NCI-H146 treated with DMSO at 0.1 percent for 48 hours (cell line): ENCODE measurements at regions not wholly inside any gene's neighbourhood (a gene's known extent, or its start where the extent isn't known, plus 50 kb on each side); places are given as distances from the start of the nearest gene placed in this dataset.

Experiments
- DNase-seq: peaks from one replicate; lab custom pipeline; 2025; ENCODE audit not compliant: unreplicated experiment; lab: John Stamatoyannopoulos, UW

DNA sequence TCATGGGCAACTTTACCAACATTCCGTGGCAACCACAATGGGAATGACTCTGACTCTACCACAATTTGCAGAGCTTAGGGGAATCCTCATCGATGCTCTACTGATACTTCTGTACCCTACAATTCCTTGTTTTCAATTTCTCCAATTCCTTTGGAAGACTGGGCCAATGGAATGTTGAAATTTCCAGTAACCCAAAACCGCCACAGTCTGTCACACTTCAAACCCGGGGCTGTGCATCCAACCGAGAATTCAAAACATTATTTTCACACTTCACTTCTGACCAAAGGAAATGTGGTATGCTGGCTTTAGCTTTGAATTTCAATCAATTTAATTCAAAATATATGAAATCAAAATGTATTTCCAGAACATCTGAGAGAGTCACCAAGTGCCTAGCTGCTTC lies 951.4 kb downstream of the VRK1 start:
- DNase-seq, result no peak

DNA sequence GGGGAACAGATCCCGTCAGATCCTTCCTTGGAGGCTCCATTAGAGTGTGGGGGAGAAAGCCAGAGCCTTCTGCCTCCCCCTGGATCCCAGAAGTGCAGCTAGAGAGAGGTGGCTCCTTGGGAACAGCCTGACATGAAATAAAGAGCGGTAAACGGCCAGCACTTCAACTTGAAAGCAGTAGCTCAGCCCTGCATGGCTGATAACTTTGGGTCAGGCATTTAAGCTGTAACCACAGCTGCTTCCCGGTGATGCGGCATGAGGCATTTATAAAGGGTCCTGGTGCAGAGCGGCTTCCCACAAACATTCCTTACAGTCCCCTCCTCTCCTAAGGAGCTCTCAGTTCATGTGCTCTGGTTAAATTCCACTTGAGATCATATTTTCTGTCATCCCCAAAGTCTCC lies 960.3 kb downstream of the VRK1 start:
- no peak for DNase-seq

DNA sequence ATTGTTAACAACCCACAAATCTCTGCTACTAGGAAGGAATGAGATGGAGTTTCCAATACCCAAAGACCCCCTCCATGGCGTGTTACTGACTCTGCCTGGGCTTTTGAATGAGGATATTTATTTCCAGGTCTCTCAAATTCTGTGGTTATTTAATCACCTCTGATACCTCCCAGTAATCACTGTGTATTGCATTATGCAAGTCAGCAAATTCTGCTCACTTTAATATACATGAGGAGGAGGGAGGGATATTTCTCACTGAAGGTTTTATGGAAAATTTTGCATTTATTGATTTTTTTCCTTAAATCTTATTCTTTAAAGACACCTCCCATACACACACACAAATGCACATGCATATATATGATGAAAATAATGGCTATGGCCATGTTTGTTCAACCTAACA lies 962.9 kb downstream of the VRK1 start:
- no peak for DNase-seq

DNA sequence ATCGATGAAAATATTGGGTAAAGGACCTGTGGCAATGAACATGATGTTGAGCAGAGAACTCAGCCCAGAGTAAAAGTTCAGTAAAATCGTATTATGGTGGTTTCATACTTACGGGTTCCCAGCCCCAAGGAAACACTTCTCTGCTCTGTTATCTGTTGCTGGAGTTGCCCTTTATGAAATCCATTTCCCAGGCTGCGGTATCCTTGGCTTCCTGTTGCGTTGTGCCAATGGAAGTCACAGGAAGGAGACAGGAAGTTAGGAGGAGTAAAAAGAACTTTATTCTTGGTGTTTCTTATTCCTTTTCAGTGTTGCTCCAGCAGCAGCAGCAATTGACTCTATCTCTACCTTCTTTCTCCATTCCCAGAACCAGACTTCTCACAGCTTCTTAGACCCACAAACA lies 965.2 kb downstream of the VRK1 start:
- no peak for DNase-seq

DNA sequence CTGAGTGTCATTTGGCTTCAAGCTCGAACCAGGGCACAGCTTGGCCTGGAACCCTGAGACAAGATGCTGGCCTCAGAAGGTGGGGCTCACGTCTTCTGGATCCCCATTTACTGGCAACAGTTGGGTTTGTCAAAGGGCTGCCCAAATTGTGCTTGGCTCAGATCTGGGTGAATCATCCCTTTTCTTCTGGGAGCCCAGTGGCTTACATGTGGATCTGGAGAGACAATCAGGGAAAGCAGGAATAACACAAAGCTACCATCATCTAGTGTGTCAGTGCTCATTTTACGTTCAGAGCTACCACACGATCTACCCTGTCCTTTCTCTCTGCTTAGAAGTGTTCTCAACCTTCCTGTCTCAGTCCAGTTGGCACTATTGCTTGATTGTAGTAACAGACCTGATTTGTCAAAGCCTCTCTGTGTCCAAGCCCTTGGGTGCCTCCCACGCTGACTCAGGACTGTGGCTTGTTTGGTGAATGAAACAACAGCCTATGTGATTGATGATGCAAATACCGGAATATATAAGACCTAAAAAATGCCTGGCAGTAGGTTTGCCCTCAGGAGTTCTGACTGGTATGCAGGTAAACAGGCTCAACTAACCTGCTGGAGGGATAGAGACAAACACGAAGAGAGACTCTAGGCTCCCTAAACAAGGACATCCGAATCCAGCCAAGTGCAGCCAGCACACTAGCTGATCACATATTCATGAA lies 974.3 kb downstream of the VRK1 start:
- no peak for DNase-seq

DNA sequence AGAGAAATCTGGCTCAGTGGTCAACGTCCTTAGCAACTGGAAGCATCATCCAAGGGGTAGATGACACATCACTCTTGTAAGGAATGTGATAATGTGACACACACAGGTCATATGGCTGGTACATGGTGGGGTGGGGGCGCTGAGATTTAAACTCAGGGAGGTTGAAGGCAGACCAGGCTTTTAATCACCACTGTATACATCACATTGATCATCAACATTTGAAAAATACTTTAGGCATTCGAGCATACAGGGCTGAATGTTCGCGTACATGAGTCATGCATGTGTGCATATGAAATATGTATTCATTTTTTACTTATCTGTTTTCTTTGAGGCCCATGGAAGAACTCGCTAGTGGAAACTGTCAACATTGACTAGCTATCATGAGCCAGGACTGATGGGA lies 976.4 kb downstream of the VRK1 start:
- DNase-seq, result no peak

DNA sequence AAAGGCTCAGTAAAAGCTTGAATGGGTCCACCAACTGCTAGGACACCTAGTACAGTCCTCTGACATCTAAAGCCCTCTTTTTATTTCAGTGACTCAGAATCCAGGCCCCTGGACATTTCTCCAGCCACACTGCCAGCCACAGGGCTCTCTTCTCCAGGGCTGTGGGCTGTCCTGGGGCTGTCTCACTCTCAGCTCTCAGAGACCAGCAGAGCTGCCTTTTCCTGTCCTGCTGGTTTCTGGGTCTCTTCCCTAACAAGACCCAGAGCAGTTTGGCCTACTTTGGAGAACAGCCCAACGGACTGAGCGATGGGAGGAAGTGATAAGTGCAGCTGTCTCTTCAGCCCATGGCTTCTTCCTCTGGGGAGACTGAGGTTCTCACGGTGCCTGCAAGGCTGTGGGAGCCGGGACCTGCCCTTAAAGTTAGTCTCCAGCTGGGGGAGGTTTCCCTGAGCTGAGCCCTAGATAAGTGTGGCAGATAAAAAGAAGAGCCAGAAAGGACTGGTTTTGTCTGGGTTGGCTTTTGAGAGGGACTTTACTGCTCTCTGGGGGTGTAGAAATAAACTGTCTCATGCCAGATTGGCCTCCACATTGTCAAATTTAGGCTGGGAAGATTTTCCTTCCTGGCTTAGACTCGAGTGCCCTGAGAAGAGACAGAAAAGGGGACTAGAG lies 979.8 kb downstream of the VRK1 start:
- no peak for DNase-seq

DNA sequence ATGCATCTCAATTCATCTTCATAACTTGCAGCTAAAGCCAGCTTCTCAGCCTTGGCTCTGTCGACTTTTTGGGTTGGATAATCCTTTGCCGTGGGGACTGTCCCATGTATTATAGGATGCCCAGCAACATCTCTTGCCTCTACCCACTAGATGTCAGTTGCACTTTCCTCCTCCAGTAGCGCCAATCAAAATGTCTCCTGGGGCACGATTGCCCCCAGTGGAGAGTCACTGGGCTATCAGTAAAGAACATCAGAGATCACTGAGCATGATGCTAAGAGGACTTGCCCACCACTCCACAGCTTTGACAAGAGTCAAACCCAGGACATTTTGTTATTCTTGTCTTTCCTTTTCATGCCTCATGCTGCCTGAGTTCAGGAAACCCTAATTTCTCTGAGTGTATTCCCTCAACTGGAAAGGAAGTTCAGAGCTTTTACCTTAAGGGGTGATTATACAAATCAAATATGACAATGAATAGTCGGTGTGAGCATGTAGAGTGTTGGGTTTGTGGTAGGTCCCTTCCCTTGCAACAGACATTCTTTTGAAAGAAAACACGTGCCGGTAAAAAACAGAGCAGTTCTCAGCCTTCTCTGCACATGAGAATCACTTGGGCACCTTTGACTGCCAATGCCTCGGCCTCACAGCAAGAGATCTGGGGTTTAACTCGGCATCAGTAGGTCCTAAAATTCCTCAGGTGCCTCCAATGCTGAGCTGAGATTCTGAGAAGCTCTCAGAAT lies 980.6 kb downstream of the VRK1 start:
- DNase-seq, result no peak

DNA sequence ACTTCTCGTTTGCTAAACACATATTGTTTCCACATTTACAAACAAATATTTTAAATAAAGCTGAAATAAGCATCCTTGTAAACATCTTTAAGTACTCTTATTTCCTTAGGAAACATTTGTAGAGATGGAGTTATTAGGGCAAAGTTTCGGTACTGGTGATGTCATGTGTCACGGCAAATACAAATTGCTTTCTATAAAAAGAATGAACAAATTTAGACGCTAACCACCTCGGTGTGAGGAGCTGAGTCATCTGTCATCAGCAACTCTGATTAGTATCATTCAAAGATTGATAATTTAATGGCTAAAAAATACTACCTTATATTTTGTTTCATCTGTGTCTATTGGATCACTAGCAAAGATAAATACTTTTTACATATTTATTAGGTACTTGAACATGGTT lies 982.0 kb downstream of the VRK1 start:
- DNase-seq, result no peak

DNA sequence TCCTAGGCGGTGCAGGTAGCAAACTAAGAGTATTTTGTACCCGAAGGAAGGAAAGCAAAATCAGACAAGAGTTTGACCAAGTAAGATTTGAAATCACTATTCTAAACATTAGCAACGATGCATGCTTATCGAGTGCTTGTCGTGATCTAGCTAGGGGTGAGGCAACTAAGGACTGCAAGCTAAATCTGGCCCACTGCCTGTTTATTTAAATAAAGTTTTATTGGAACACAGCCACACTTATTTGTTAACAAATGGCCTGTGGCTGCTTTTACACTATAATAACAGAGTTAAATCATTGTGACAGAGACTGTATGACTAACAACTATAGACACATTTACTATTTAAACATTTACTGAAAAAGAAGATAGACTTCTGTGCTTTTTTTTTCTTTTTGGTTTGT lies 983.6 kb downstream of the VRK1 start:
- DNase-seq, result no peak

DNA sequence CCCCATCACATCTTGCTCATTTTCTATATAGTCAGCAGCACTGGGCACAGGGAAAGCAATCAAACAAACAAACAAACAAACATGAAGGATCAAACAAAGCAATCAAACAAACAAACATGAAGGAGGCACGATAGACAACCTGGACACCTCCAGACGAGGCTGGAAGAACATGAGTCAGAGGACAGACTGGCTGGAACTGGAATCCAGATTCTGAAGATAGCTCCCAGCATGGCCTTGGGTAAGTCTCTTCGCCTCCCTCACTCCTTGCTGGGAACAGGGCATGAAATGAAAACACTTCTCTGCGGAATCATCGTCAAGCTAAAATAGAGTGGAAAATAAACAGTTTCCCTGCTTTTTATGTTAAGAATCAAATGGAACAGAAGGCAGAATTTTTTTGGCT lies 984.8 kb downstream of the VRK1 start:
- no peak for DNase-seq

DNA sequence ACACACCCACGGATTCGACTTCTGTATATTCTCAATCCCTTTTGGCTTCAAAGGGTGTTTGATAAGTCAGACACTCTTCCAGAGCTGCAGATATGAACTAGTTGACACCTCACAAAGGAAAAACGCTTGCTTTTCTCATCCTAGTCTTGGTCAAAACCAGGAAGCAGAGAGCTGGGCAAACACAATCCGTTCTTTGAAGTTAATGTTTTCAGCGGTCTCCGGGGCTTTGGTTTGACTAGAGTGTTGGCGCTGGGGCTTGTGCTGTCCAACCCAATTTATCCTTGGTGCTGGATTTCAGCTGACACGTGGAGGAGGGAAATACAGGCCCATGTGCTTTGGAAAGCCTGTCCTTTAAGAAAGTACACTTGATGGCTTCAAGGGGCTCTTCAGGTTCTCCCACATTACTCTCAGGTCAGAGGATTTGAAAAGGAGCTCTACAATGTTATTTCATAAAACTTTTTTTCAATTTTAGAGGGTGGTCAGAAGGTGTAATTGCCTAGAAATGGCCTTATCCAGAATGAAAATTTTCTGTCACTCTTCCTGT lies 985.8 kb downstream of the VRK1 start:
- no peak for DNase-seq

DNA sequence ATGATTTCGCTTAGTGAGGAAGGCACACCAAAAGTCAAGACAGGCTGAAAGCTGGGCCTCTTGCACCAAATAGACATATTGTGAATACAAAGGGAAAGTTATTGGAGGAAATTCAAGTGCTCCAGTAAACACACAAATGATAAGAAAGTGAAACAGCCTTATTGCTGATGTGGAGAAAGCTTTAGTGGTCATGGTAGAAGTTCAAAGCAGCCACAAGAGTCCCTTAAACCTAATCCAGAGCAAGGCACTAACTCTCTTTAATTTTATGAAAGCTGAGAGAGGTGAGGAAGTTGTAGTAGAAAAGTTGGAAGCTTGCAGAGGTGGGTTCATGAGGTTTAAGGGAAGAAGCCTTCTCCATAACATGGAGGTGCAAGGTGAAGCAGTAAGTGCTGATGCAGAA lies 988.3 kb downstream of the VRK1 start:
- DNase-seq, result no peak

DNA sequence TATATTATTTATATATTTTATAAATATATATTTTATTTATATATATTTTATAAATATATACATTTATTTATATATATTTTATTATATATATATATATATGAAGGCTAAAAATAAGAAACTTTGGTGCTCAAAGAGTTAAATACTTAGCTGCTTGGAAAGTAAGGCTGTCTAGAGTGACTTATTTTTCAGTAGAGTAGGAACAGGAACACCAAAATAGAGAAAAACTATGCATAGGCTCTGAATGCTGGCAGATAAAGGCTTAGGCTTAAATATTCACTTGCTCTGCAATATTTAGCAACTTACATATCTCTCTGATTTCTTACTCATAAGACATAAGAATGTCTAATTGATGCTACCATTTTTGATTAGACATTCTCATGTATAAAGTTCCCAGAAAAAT lies 991.2 kb downstream of the VRK1 start:
- DNase-seq, result no peak

DNA sequence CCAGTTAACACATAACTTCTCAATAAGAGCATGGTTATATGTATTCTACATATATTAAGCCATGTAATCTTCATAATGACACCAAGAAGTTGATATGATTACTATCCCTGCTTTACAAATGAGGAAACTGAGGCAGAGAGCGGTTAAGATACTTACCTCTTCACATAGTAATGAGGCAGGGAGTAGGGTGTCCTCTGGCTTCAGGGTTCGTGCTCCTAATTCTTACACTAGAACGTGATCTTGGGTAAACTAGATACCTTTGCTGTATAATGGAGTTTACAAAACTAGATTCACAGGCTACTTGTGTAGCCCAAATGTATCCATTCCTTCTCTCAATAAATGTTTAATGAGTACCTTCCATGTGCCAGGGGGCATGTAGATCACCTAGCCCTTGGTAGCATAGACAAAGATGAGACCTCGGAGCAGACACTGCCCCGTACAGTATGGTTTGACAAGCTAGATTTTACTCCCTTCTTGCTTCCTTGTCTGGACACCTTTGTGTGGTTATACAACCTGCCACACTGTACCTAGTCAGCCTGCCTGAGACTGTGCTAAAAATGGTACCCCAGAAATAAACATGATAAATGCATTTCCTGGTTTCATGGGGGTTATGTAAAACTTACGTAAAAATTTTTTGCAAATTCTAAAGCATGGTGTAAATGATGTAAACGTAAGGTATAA lies 991.8 kb downstream of the VRK1 start:
- DNase-seq, result no peak

DNA sequence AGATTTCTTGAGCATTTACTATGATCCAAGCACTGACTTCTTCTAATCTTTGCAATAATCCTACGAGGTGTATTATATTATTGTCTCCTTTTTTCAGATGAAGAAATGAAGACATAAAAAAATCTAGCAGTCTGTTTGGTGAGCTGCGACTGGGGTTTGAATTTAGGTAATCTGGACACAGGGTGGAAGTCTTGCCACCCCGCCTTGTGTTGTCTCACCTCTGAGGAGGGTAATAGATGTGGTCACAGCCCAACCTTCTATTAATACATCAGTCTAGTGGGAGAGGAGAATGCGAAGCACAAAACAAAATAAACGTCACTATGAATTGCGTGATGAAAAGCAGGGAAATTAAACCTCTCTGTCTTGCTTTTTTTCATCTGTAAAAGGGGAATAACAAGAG lies 993.9 kb downstream of the VRK1 start:
- no peak for DNase-seq

DNA sequence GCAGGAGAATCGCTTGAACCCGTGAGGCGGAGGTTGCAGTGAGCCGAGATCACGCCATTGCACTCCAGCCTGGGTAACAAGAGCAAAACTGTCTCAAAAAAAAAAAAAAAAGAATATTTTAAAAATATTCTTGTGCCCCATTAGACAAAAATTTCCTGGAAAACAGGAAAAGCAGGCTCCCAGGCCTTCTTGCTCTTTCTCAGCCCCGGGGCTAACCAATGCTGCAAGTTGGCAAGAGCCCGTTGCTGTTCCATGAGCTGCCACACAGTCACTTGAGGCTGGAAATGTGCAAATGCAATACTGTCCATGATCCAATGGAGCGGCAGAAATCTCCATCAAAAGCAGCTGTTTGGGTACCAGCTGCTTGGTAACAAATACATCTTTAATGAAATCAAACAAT lies 994.7 kb downstream of the VRK1 start:
- no peak for DNase-seq

DNA sequence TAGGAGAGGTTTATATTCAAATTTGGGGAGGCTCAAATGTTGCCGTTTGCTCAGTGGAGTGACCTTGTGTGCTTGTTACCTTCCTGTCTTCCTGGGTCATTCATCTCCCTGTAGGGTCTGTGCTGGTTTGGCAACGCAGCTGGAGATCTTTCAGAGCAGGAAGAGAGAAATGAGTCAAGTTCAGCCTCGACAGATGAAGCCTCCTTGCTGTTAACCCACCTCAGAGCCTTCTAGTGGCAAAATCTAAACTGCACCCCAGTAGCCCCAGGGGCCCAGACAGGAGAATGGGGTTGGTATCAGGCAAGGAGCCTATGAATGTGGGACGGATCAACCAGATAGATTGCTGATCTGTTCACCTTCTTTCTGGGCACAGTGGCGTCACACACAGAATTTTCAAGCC lies 999.3 kb downstream of the VRK1 start:
- no peak for DNase-seq

DNA sequence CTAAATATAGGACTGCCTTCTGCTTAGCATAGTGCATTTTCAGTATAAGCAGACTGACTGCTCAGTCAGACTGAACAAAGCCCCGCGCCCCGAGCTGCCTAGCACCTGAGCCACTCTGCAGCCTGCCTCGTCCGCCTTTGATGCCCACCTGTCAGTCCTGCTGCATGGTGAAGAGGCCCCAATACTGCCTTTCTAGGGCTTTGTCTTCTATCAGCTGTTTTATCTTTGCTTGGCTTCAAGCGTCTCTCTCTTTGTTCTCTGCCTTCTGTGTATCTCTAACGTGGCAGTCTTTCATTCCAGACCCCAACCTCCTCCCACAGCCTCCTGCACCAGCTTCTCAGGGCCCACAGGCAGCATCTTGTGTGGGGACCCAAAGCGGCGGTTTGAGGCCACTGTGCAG lies 1001.0 kb downstream of the VRK1 start:
- no peak for DNase-seq

DNA sequence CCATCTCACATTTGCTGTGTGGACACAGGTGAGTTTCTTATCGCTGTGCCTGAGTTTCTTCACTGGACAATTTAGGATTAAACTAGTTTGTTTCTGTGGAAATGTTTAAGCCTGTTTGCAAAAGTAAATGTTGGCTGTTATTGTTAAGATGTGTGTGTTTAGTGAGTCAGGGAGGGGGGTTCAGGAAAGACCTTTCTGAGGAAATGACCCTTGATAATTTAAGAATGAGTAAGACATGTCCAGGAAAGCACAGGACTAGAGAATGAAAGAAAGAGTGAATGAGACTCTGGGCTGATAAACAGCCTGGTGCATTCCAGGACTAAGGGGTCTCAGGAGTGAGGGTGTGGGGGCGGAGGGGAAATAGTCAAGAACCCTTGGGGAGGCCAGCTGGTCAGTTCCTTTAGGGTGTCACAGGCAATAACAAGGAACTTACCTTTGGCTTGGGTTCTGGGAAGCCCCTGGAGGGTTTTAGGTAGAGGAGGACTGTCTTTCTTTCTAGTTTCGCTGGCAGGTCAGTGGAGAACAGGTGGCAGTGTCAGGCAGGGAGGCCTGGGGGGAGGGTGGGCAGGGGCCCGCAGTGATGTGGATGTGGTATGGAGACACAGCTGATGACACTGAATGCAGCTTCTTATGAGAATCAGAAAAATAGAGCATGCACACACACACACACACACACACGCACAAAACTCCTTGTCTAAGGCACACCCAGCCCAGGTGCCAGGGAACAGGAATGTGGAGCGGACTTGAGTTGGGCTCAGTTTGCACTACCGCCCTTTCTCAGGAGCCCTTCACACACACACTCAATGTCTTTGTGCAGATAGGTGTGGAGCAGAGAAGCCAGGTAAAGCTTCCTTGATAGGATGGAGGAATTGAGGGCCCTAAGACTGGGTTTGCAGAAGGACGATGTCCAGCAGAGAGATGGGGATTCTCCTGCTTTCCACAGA lies 1005.5 kb downstream of the VRK1 start:
- DNase-seq, result no peak
